GM10248 (cell line): ENCODE measurements at regions not wholly inside any gene's neighbourhood (a gene's known extent, or its start where the extent isn't known, plus 50 kb on each side); places are given as distances from the start of the nearest gene placed in this dataset.

Experiments
- CTCF ChIA-PET: fragments of 300-600 bp; sonication (Branson Sonifier 250); formaldehyde crosslinking; extraction: SDS; loops from one replicate; lab custom pipeline; 2021; ENCODE audit warnings: antibody characterized with exemption; lab: Yijun Ruan, JAX
- POLR2A ChIA-PET: fragments of 350-650 bp; sonication (Branson Sonifier 250); formaldehyde crosslinking; extraction: SDS; loops from one replicate; lab custom pipeline; 2020; ENCODE audit warnings: antibody characterized with exemption; lab: Yijun Ruan, JAX
- DNase-seq: peaks from one replicate; pipeline ENCODE4 v3.0.0; 2012; ENCODE audit errors: extremely low spot score
- TF ChIP-seq, protein P1 (sequence below): IDR thresholded peaks from 2 replicates; pipeline ENCODE4 v1.5.1; 2012; ENCODE audit warnings: mild to moderate bottlenecking, low read depth; ENCODE audit errors: extremely low read depth, missing control alignments, control extremely low read depth

DNA sequence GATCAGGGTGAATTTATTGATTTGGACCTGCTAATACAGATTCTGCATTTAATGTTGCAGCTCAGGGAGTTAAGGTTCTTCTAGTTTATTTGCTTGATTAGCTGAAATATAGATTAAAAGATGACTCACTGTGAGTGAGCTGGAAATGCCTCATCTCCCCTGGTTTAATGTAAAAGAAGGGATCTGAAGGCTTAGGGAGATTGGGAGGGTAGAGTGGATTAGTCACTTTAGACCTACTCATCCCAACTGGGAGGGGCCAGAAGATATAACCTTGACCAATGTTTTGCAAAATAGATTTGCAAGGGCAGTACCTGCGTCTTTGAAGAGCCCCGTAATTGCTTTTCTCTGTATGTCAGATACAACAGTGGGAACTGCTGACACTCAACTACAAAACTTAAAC lies 922.8 kb upstream of the ADGRL4 start:
- ChIA-PET POLR2A (no interaction called here), CTCF (interaction anchor here (1.1 kb wide), 1 partner anchor 14 kb away, joined by 4 read pairs; no protein-coding TSS in a partner anchor)
- no peak for DNase-seq
- TF ChIP-seq, protein P1, sequence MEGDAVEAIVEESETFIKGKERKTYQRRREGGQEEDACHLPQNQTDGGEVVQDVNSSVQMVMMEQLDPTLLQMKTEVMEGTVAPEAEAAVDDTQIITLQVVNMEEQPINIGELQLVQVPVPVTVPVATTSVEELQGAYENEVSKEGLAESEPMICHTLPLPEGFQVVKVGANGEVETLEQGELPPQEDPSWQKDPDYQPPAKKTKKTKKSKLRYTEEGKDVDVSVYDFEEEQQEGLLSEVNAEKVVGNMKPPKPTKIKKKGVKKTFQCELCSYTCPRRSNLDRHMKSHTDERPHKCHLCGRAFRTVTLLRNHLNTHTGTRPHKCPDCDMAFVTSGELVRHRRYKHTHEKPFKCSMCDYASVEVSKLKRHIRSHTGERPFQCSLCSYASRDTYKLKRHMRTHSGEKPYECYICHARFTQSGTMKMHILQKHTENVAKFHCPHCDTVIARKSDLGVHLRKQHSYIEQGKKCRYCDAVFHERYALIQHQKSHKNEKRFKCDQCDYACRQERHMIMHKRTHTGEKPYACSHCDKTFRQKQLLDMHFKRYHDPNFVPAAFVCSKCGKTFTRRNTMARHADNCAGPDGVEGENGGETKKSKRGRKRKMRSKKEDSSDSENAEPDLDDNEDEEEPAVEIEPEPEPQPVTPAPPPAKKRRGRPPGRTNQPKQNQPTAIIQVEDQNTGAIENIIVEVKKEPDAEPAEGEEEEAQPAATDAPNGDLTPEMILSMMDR = no peak

DNA sequence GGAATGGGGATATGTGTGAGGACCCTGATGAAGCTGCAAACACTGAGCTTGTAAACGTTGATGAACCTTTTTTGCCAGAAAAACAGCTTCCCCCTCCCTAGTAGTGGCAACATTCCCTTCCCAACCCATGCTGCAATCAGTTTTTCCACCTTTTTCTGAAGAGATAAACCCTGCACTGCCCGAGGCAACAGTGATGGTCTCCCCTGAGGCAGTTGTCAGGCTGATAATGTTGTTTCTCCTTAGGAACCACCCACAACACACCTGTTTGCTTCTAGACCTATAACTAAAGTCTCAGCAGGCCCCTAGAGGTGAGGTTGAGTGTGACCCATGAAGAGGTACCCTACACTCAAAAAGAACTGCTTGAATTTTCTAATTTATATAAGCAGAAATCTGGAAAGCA lies 922.4 kb upstream of the ADGRL4 start:
- ChIA-PET CTCF (interaction anchor here (1.1 kb wide), 1 partner anchor 14 kb away, joined by 4 read pairs; no protein-coding TSS in a partner anchor), POLR2A (no interaction called here)
- DNase-seq = no peak
- TF ChIP-seq, protein P1 = no peak

DNA sequence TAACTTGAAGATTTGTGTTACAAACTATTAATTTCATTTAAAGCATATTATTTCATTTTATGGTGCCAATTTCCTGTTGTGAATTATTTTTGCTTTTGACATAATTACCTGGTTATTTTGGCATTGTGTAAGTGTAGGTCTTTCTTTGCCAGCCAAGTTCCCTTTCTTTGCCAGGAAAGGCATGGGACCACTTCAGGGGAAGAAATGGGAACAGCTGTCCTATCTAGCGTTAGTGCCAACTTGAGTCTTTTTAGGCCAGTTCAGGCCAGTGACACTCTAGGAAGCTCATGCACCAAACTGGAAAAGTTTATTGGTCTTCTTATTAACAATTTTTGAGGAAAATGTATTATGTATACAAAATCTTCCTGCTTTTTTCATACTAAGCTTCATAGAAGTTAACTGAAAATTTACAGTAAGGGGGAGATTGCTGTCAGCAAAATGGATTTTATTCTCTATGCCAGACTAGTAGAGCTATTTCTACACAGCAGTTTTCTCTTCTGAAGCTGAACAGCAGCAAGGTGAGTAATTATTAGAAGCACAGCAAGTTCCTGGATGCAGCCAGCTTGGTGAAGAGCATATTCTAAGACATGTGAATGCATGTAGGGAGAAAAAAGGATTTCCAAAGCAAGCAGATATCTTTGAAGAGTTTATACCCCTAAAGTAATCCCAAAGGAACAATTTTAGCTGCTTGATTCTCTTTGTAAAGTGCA lies 914.6 kb upstream of the ADGRL4 start:
- no peak for DNase-seq
- CTCF ChIA-PET = no interaction called here
- POLR2A ChIA-PET = no interaction called here
- TF ChIP-seq, protein P1 = no peak

DNA sequence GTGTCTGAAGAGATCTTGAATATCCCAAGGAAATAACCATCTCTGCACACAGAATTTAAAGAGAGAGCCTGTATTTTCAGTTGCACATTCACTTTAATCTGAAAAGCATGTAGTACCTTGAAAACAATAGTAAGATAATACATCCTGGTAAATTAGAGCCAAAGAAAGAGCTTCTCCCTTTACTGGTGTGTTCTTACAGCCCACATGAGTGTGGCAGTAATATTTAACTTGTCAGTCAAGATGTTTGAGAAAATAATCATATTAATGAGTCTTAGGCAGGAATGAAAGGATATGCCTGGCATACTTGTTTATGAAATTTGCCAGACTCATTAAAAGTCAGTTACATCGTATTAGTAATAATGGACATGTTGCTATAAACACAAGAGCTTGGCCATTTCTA lies 908.4 kb upstream of the ADGRL4 start:
- ChIA-PET POLR2A (no interaction called here), CTCF (interaction anchor here (1.5 to 1.6 kb wide), 2 partner anchors 10 to 14 kb away, joined by 4 read pairs; no protein-coding TSS in a partner anchor)
- DNase-seq = no peak
- TF ChIP-seq, protein P1 = no peak

DNA sequence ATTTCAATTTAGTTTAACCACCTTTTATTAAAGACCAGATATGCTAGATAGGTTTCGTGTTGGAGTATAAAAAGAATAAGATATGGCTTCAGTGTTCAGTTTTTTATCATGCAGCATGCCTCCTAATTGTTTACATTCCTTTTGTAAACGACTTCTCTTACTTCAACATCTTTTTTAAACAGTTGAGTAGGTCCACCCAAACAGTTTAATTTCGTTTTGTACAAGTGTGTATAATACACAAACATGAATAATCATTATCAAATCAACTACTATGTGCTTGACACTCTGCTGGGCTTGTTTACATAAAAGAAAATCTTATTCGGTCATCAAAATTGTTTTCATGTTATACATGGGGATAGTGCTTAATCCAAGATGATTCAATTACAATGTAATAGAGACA lies 906.3 kb upstream of the ADGRL4 start:
- TF ChIP-seq, protein P1 = no peak
- no peak for DNase-seq
- ChIA-PET CTCF (no interaction called here), POLR2A (no interaction called here)

DNA sequence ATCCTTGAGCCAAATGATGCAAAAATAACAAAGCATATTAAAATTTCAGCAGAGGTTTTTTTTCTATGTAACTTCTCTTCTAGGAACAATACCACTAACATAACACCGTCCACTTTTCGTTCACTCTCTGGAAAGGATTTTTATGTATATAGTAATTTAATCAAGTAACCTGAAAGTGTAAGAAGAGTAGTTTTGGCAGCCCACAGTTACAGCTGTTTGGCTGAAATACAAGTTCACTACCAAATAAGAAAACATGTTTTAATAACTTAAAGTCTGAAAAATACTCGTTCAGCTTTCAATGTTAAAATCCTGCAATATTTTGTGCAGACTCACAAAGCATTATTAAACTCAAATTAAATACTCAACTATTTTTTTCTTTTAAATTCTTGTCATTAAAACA lies 896.8 kb upstream of the ADGRL4 start:
- POLR2A ChIA-PET = no interaction called here
- no peak for DNase-seq
- TF ChIP-seq, protein P1 = no peak
- CTCF ChIA-PET = no interaction called here

DNA sequence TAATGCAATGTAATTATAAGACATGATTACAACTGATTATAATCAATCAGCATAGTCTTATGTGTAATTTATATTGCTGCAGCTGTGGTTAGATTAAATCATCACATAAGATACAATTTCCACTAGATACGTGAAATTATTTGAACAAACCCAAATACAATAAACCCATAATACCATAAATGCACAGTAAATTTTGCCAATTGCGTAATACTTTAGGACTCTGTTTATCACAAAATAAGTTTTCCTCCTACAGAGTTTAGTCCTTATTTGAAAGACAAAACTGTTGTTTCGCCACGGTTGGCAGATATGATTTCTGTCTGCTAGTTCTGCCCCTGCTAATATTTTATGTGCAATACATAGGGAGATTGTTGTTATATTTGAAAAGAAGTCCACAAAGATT lies 895.9 kb upstream of the ADGRL4 start:
- DNase-seq = no peak
- POLR2A ChIA-PET = no interaction called here
- CTCF ChIA-PET = interaction anchor here (1.1 kb wide), 1 partner anchor 81 kb away, joined by 3 read pairs; no protein-coding TSS in a partner anchor
- TF ChIP-seq, protein P1 = no peak
